LNCaP clone FGC (cell line): ENCODE measurements at regions not wholly inside any gene's neighbourhood (a gene's known extent, or its start where the extent isn't known, plus 50 kb on each side); places are given as distances from the start of the nearest gene placed in this dataset.

Experiments
- DNase-seq: peaks from one replicate; pipeline ENCODE4 v3.0.0-alpha.2; 2011; ENCODE audit warnings: low read depth
- H3K4me3 ChIP-seq: 2 replicates; pipeline ENCODE4 v1.5.1; 2011; ENCODE audit warnings: mild to moderate bottlenecking, low read depth, low read length, control low read depth
- TF ChIP-seq, protein P1 (sequence below): IDR thresholded peaks from 2 replicates; pipeline ENCODE4 v1.5.1; 2012; ENCODE audit warnings: mild to moderate bottlenecking; ENCODE audit not compliant: control insufficient read depth, insufficient read depth; ENCODE audit errors: extremely low read depth

DNA sequence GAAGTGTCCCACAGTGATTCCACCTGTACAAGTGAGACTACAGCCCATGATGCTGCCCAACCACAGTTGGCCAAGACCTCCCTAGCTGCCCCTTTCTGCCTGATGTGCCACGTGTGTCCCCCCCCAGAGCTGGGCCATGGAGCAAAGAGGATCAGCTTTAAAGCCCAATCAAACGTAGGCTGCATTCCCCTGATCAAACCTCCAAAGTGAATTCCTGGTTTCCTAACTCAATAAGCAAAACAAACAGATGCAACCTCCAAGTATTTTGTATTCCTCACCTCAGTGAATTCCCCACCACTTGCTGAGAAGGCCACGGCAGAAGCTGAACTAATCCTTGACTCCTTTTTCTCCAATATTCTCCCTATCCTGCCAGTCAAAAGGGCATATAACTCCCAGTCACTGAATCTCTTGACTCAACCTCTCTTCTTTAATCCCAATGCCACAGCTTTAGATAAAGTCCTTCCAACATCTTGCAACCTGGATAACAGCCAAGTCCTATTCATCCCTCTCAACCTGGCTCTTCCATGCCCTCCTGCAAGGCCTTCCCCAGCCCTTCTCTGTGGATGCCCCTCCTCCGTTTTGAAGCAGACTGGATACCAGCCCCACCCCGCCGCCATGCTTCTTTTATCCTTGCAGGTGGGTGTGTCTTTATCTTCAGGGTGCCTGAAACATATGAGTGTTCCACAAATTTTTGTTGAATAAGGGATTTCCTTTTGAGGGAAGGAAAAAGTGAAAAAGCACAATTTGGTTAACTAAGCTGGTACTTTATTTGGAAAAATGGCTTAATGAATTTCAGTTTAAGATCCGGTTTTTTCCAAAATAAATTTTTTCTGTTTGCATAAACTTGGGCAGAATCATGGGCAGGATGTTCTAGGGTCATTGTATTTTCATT, 285.2 kb upstream of the MKLN1 start:
- no peak for DNase-seq
- H3K4me3 ChIP-seq = no peak overlapping the region
- TF ChIP-seq, protein P1, sequence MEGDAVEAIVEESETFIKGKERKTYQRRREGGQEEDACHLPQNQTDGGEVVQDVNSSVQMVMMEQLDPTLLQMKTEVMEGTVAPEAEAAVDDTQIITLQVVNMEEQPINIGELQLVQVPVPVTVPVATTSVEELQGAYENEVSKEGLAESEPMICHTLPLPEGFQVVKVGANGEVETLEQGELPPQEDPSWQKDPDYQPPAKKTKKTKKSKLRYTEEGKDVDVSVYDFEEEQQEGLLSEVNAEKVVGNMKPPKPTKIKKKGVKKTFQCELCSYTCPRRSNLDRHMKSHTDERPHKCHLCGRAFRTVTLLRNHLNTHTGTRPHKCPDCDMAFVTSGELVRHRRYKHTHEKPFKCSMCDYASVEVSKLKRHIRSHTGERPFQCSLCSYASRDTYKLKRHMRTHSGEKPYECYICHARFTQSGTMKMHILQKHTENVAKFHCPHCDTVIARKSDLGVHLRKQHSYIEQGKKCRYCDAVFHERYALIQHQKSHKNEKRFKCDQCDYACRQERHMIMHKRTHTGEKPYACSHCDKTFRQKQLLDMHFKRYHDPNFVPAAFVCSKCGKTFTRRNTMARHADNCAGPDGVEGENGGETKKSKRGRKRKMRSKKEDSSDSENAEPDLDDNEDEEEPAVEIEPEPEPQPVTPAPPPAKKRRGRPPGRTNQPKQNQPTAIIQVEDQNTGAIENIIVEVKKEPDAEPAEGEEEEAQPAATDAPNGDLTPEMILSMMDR = no peak

DNA sequence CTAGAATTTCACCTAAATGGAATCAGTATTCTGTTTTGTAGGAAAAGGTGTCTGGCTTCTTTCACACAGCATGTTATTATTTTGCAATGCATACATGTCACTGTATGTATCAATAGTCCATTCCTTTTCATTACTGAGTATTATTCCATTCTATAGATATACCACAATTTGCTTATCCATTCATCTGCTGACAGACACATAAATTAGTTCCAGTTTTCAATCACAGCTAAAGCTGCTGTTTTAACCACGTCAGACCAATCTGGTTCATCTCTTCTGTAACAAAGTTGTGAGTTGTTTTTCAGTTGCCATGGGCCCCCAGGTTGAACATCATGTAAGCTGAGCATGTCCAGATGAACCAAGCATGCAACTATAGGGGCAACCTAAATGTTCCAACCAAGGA, 282.1 kb upstream of the MKLN1 start:
- DNase-seq = no peak
- no peak overlapping the region for H3K4me3 ChIP-seq
- TF ChIP-seq, protein P1 = no peak

DNA sequence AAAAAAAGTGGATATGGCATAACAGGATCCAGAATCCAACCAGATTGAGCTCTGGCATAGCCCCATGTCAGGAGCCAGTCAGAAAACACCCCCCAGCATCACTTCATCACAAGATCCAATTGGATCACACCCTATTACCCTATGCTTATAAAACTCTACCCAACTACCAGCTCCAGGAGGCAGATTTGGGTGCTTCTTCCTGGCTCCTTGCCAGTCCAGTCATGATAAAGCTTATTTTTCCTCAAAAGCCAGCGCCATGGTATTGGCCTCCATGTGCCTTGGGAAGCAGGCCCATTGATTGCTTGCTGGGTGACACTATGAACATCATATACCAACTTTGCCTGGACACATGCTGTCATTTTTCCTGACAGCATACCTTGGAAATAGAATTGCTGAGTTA, 281.4 kb upstream of the MKLN1 start:
- no peak for DNase-seq
- H3K4me3 ChIP-seq = no peak overlapping the region
- TF ChIP-seq, protein P1 = no peak

DNA sequence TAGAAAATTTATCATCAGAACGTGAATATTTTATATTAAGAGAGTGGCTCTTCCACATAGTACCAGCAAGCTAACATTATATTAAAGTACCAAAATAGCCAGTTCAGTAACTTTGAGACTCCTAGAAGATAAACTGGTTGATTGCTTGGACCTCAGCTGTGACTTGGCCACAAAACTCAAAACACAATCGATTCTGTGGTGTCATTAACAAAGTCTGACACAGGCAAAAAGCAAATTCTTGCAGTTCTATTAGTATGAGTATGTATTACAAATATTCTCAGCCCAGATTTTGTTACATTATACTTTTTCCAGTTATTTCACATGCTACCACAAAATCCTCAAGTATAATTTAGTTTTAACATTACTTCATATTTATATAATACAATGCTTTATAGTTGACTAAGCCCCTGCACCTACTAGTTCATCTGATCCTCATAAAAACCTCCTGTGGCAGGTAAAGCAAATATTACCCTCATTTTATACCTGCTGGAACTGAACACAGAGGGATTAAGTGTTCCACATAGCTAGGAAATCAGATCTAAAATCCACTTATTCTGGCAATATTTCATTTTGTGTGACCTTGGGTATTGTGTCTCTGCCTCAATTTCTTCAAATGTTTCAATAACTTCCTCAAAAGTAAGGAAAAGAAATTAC, 279.9 kb upstream of the MKLN1 start:
- no peak overlapping the region for H3K4me3 ChIP-seq
- no peak for DNase-seq
- TF ChIP-seq, protein P1 = no peak

DNA sequence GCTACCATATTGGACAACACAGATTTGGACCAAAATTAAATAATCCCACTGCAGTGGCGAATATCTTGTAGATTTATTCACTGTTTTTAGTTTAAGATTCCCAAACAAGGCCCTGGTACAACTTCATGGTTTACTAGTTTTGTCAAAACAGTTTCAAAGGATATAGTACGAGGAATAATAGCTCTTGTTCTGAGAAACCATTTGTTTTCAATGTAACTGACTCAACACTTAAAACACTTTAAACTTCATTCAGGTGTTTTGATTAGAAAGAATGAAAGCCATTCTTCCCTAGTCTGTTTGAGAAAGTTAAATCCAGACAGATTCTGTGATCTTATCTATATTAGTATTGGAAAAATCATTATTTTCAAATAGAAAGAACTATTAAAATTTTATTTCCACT, 276.4 kb upstream of the MKLN1 start:
- H3K4me3 ChIP-seq = no peak overlapping the region
- TF ChIP-seq, protein P1 = no peak
- no peak for DNase-seq

DNA sequence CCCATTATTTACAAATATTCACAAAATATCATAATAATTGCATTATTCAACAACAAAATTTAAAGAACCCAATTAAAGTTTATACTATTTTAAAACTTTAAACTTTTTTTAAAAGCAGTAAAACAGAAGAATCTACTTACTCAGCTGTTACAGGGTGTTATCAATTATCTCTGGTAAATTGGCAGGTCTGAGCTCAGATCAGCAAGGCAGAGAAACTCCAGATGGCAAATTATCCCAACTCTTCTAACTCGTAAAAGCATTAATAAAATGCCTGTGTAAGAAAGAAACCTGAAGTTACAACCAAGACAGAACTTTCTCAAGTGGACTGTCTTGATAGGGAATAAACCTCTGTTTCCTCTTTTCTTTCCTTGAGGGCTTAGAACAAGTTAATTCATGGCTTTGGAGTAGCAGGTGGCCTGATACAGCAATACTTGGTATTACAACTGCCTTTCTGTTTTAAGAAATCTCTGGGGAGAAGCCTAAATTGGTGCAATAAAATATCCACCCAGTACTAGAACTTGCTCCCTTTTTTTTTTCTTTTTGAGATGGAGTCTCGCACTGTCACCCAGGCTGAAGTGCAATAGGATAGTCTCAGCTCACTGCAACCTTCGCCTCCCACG, 275.3 kb upstream of the MKLN1 start:
- DNase-seq = no peak
- H3K4me3 ChIP-seq = no peak overlapping the region
- TF ChIP-seq, protein P1 = no peak
